ENCODE measurements at regions not wholly inside any gene's neighbourhood (a gene's known extent, or its start where the extent isn't known, plus 50 kb on each side); places are given as distances from the start of the nearest gene placed in this dataset.

DNA sequence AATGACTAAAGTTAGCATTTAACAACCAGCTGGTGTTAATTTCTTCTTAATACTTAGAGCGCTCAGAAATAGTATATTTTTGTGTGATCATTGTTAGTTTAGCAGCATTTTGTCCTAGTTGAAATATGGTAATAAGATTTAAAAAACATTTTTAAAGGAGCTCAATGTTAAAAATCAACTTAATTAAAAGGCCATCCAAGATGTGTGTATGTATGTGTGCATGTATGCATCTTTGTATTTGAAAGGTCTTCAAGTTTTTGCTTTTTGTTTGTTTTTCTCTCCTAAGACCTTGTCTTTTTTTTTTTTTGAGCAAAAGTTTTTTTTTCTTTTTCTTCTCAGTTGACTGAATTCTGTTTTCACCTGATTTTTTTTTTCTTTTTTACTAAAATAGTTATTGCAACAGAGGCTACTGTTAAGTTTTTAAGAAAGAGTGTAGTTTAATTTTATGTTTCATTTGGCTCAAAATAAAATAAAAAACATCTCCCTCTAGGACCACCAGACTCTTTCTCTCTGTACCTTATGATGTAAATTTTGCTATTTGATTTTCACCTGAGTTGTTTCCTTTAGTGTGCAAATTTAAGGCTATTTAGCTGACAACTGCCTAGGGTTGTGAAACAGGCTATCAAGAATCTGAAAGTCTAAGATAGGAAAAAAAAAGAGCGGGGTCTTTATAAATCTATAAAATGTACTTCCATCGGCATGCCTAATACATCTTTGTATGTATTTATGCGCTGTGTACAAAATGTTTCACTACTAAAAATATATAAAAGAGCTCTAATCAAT lies 76.4 kb upstream of the C1GALT1 start:
- TF ChIP-seq, protein P1, sequence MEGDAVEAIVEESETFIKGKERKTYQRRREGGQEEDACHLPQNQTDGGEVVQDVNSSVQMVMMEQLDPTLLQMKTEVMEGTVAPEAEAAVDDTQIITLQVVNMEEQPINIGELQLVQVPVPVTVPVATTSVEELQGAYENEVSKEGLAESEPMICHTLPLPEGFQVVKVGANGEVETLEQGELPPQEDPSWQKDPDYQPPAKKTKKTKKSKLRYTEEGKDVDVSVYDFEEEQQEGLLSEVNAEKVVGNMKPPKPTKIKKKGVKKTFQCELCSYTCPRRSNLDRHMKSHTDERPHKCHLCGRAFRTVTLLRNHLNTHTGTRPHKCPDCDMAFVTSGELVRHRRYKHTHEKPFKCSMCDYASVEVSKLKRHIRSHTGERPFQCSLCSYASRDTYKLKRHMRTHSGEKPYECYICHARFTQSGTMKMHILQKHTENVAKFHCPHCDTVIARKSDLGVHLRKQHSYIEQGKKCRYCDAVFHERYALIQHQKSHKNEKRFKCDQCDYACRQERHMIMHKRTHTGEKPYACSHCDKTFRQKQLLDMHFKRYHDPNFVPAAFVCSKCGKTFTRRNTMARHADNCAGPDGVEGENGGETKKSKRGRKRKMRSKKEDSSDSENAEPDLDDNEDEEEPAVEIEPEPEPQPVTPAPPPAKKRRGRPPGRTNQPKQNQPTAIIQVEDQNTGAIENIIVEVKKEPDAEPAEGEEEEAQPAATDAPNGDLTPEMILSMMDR (IDR thresholded peaks at IDR 0.05), result no peak
- TF ChIP-seq POLR2A (IDR thresholded peaks at IDR 0.05) (no peak), EP300 (IDR thresholded peaks at IDR 0.05) (no peak)

All from ovary (tissue), 3 donors.